ENCODE measurements at regions not wholly inside any gene's neighbourhood (a gene's known extent, or its start where the extent isn't known, plus 50 kb on each side); places are given as distances from the start of the nearest gene placed in this dataset.

- Histone ChIP-seq H3K4me3 (ENCODE audit: low read depth in 1 of 5, low read length in 5 of 5) (no peak overlapping the region), H3K36me3 (ENCODE audit: control insufficient read depth in 5 of 5, insufficient read depth in 5 of 5, low read length in 5 of 5) (no peaks in the 10 kb centered on the region), H3K4me1 (ENCODE audit: control insufficient read depth in 5 of 5, insufficient read depth in 5 of 5, low read length in 5 of 5) (peaks cover 0 to 24% (median 10%) of the 10 kb centered on the region in 5 donors), H3K9ac (ENCODE audit: low read length in 5 of 5) (no peak overlapping the region), H3K9me3 (ENCODE audit: control insufficient read depth in 5 of 5, low read length in 5 of 5) (no peaks in the 10 kb centered on the region), H3K27me3 (ENCODE audit: control insufficient read depth in 5 of 5, insufficient read depth in 4 of 5, low read length in 5 of 5) (no peaks in the 10 kb centered on the region), H3K27ac (ENCODE audit: low read depth, low read length) (no peak overlapping the region)
These were observed 124.7 kb downstream of the QPCT start for GRCh38 chr2:37469126-37469525.

- Histone ChIP-seq H3K9me3 (ENCODE audit: control insufficient read depth in 5 of 5, low read length in 5 of 5) (no peaks in the 10 kb centered on the region), H3K27me3 (ENCODE audit: control insufficient read depth in 5 of 5, insufficient read depth in 4 of 5, low read length in 5 of 5) (no peaks in the 10 kb centered on the region), H3K36me3 (ENCODE audit: control insufficient read depth in 5 of 5, insufficient read depth in 5 of 5, low read length in 5 of 5) (no peaks in the 10 kb centered on the region), H3K27ac (ENCODE audit: low read depth, low read length) (no peak overlapping the region), H3K4me1 (ENCODE audit: control insufficient read depth in 5 of 5, insufficient read depth in 5 of 5, low read length in 5 of 5) (peaks cover 0 to 24% (median 10%) of the 10 kb centered on the region in 5 donors), H3K9ac (ENCODE audit: low read length in 5 of 5) (no peak overlapping the region), H3K4me3 (ENCODE audit: low read depth in 1 of 5, low read length in 5 of 5) (no peak overlapping the region)
These were observed 126.7 kb downstream of the QPCT start for GRCh38 chr2:37471104-37471503.

GRCh38 chr2:37471994-37472393 is 127.6 kb downstream of the QPCT start:
- H3K36me3 ChIP-seq (ENCODE audit: control insufficient read depth in 5 of 5, insufficient read depth in 5 of 5, low read length in 5 of 5): no peaks in the 10 kb centered on the region
- H3K27ac ChIP-seq (ENCODE audit: low read depth, low read length): peak overlapping the region; percentile 87
- peaks cover 0 to 20% (median 10%) of the 10 kb centered on the region in 5 donors for H3K4me1 ChIP-seq (ENCODE audit: control insufficient read depth in 5 of 5, insufficient read depth in 5 of 5, low read length in 5 of 5)
- no peaks in the 10 kb centered on the region for H3K9me3 ChIP-seq (ENCODE audit: control insufficient read depth in 5 of 5, low read length in 5 of 5)
- no peaks in the 10 kb centered on the region for H3K27me3 ChIP-seq (ENCODE audit: control insufficient read depth in 5 of 5, insufficient read depth in 4 of 5, low read length in 5 of 5)
- peak overlapping the region in 1 of 5 donors; percentile 59 for H3K9ac ChIP-seq (ENCODE audit: low read length in 5 of 5)
- H3K4me3 ChIP-seq (ENCODE audit: low read depth in 1 of 5, low read length in 5 of 5): no peak overlapping the region

- Histone ChIP-seq H3K4me1 (ENCODE audit: control insufficient read depth in 5 of 5, insufficient read depth in 5 of 5, low read length in 5 of 5) (peaks cover 0 to 18% (median 10%) of the 10 kb centered on the region in 5 donors), H3K9me3 (ENCODE audit: control insufficient read depth in 5 of 5, low read length in 5 of 5) (no peaks in the 10 kb centered on the region), H3K4me3 (ENCODE audit: low read depth in 1 of 5, low read length in 5 of 5) (no peak overlapping the region), H3K27me3 (ENCODE audit: control insufficient read depth in 5 of 5, insufficient read depth in 4 of 5, low read length in 5 of 5) (no peaks in the 10 kb centered on the region), H3K9ac (ENCODE audit: low read length in 5 of 5) (peak overlapping the region in 2 of 5 donors; percentile 41 to 59), H3K27ac (ENCODE audit: low read depth, low read length) (peak overlapping the region; percentile 87), H3K36me3 (ENCODE audit: control insufficient read depth in 5 of 5, insufficient read depth in 5 of 5, low read length in 5 of 5) (no peaks in the 10 kb centered on the region)
These were observed 128.5 kb downstream of the QPCT start for GRCh38 chr2:37472959-37473358.

GRCh38 chr2:37476411-37476810 is 132.0 kb downstream of the QPCT start:
- Histone ChIP-seq H3K4me1 (ENCODE audit: control insufficient read depth in 5 of 5, insufficient read depth in 5 of 5, low read length in 5 of 5) (peaks cover 0 to 18% (median 10%) of the 10 kb centered on the region in 5 donors), H3K27ac (ENCODE audit: low read depth, low read length) (no peak overlapping the region)

GRCh38 chr2:37477921-37478320 is 133.5 kb downstream of the QPCT start:
- Histone ChIP-seq H3K27me3 (ENCODE audit: control insufficient read depth in 5 of 5, insufficient read depth in 4 of 5, low read length in 5 of 5) (no peaks in the 10 kb centered on the region), H3K27ac (ENCODE audit: low read depth, low read length) (no peak overlapping the region), H3K9ac (ENCODE audit: low read length in 5 of 5) (no peak overlapping the region), H3K4me1 (ENCODE audit: control insufficient read depth in 5 of 5, insufficient read depth in 5 of 5, low read length in 5 of 5) (peaks cover 0 to 5% (median 4%) of the 10 kb centered on the region in 5 donors), H3K9me3 (ENCODE audit: control insufficient read depth in 5 of 5, low read length in 5 of 5) (no peaks in the 10 kb centered on the region), H3K36me3 (ENCODE audit: control insufficient read depth in 5 of 5, insufficient read depth in 5 of 5, low read length in 5 of 5) (no peaks in the 10 kb centered on the region), H3K4me3 (ENCODE audit: low read depth in 1 of 5, low read length in 5 of 5) (no peak overlapping the region)

More at GRCh38 chr2:37476411-37476810, 132.0 kb downstream of the QPCT start:
- Histone ChIP-seq H3K4me3 (ENCODE audit: low read depth in 1 of 5, low read length in 5 of 5) (no peak overlapping the region), H3K9me3 (ENCODE audit: control insufficient read depth in 5 of 5, low read length in 5 of 5) (no peaks in the 10 kb centered on the region), H3K36me3 (ENCODE audit: control insufficient read depth in 5 of 5, insufficient read depth in 5 of 5, low read length in 5 of 5) (no peaks in the 10 kb centered on the region), H3K9ac (ENCODE audit: low read length in 5 of 5) (no peak overlapping the region), H3K27me3 (ENCODE audit: control insufficient read depth in 5 of 5, insufficient read depth in 4 of 5, low read length in 5 of 5) (no peaks in the 10 kb centered on the region)

GRCh38 chr2:37481244-37481643 is 136.8 kb downstream of the QPCT start:
- H3K36me3 ChIP-seq (ENCODE audit: control insufficient read depth in 5 of 5, insufficient read depth in 5 of 5, low read length in 5 of 5): no peaks in the 10 kb centered on the region
- H3K4me1 ChIP-seq (ENCODE audit: control insufficient read depth in 5 of 5, insufficient read depth in 5 of 5, low read length in 5 of 5): no peaks in the 10 kb centered on the region
- H3K9ac ChIP-seq (ENCODE audit: low read length in 5 of 5): no peak overlapping the region
- no peaks in the 10 kb centered on the region for H3K9me3 ChIP-seq (ENCODE audit: control insufficient read depth in 5 of 5, low read length in 5 of 5)
- no peak overlapping the region for H3K27ac ChIP-seq (ENCODE audit: low read depth, low read length)
- no peak overlapping the region for H3K4me3 ChIP-seq (ENCODE audit: low read depth in 1 of 5, low read length in 5 of 5)
- no peaks in the 10 kb centered on the region for H3K27me3 ChIP-seq (ENCODE audit: control insufficient read depth in 5 of 5, insufficient read depth in 4 of 5, low read length in 5 of 5)

- Histone ChIP-seq H3K9me3 (ENCODE audit: control insufficient read depth in 5 of 5, low read length in 5 of 5) (peaks cover 0 to 4% (median 0%) of the 10 kb centered on the region in 5 donors), H3K4me1 (ENCODE audit: control insufficient read depth in 5 of 5, insufficient read depth in 5 of 5, low read length in 5 of 5) (peaks cover 0 to 4% (median 0%) of the 10 kb centered on the region in 5 donors), H3K4me3 (ENCODE audit: low read depth in 1 of 5, low read length in 5 of 5) (no peak overlapping the region), H3K27ac (ENCODE audit: low read depth, low read length) (no peak overlapping the region), H3K36me3 (ENCODE audit: control insufficient read depth in 5 of 5, insufficient read depth in 5 of 5, low read length in 5 of 5) (no peaks in the 10 kb centered on the region), H3K27me3 (ENCODE audit: control insufficient read depth in 5 of 5, insufficient read depth in 4 of 5, low read length in 5 of 5) (no peaks in the 10 kb centered on the region), H3K9ac (ENCODE audit: low read length in 5 of 5) (no peak overlapping the region)
These were observed 144.6 kb downstream of the QPCT start for GRCh38 chr2:37489041-37489456.

- Histone ChIP-seq H3K9me3 (ENCODE audit: control insufficient read depth in 5 of 5, low read length in 5 of 5) (peaks cover 0 to 4% (median 0%) of the 10 kb centered on the region in 5 donors), H3K36me3 (ENCODE audit: control insufficient read depth in 5 of 5, insufficient read depth in 5 of 5, low read length in 5 of 5) (no peaks in the 10 kb centered on the region), H3K4me3 (ENCODE audit: low read depth in 1 of 5, low read length in 5 of 5) (no peak overlapping the region), H3K9ac (ENCODE audit: low read length in 5 of 5) (no peak overlapping the region), H3K27ac (ENCODE audit: low read depth, low read length) (no peak overlapping the region), H3K27me3 (ENCODE audit: control insufficient read depth in 5 of 5, insufficient read depth in 4 of 5, low read length in 5 of 5) (no peaks in the 10 kb centered on the region), H3K4me1 (ENCODE audit: control insufficient read depth in 5 of 5, insufficient read depth in 5 of 5, low read length in 5 of 5) (peaks cover 0 to 4% (median 0%) of the 10 kb centered on the region in 5 donors)
These were observed 145.1 kb downstream of the QPCT start for GRCh38 chr2:37489536-37489935.

- peaks cover 0 to 4% (median 0%) of the 10 kb centered on the region in 5 donors for H3K4me1 ChIP-seq (ENCODE audit: control insufficient read depth in 5 of 5, insufficient read depth in 5 of 5, low read length in 5 of 5)
- H3K4me3 ChIP-seq (ENCODE audit: low read depth in 1 of 5, low read length in 5 of 5): no peak overlapping the region
- no peaks in the 10 kb centered on the region for H3K36me3 ChIP-seq (ENCODE audit: control insufficient read depth in 5 of 5, insufficient read depth in 5 of 5, low read length in 5 of 5)
- no peaks in the 10 kb centered on the region for H3K27me3 ChIP-seq (ENCODE audit: control insufficient read depth in 5 of 5, insufficient read depth in 4 of 5, low read length in 5 of 5)
- peaks cover 0 to 4% (median 0%) of the 10 kb centered on the region in 5 donors for H3K9me3 ChIP-seq (ENCODE audit: control insufficient read depth in 5 of 5, low read length in 5 of 5)
- no peak overlapping the region for H3K27ac ChIP-seq (ENCODE audit: low read depth, low read length)
- no peak overlapping the region for H3K9ac ChIP-seq (ENCODE audit: low read length in 5 of 5)
These were observed 149.0 kb downstream of the QPCT start for GRCh38 chr2:37493425-37493824.

GRCh38 chr2:37499113-37499512 is 154.7 kb downstream of the QPCT start:
- no peak overlapping the region for H3K9ac ChIP-seq (ENCODE audit: low read length in 5 of 5)
- no peaks in the 10 kb centered on the region for H3K4me1 ChIP-seq (ENCODE audit: control insufficient read depth in 5 of 5, insufficient read depth in 5 of 5, low read length in 5 of 5)
- no peaks in the 10 kb centered on the region for H3K27me3 ChIP-seq (ENCODE audit: control insufficient read depth in 5 of 5, insufficient read depth in 4 of 5, low read length in 5 of 5)
- H3K27ac ChIP-seq (ENCODE audit: low read depth, low read length): no peak overlapping the region
- H3K4me3 ChIP-seq (ENCODE audit: low read depth in 1 of 5, low read length in 5 of 5): no peak overlapping the region
- no peaks in the 10 kb centered on the region for H3K36me3 ChIP-seq (ENCODE audit: control insufficient read depth in 5 of 5, insufficient read depth in 5 of 5, low read length in 5 of 5)
- H3K9me3 ChIP-seq (ENCODE audit: control insufficient read depth in 5 of 5, low read length in 5 of 5): no peaks in the 10 kb centered on the region
